BLaER1 (cell line): ENCODE measurements at regions not wholly inside any gene's neighbourhood (a gene's known extent, or its start where the extent isn't known, plus 50 kb on each side); places are given as distances from the start of the nearest gene placed in this dataset.

Experiments
- H3K27ac ChIP-seq: shearing (Covaris generic); formaldehyde crosslinking; 2 replicates; pipeline ENCODE4 v1.8.1; 2022
- H3K27me3 ChIP-seq: shearing (Covaris generic); formaldehyde crosslinking; 2 replicates; pipeline ENCODE4 v1.8.1; 2022
- H3K36me3 ChIP-seq: shearing (Covaris generic); formaldehyde crosslinking; 2 replicates; pipeline ENCODE4 v1.8.1; 2022
- H3K4me1 ChIP-seq: shearing (Covaris generic); formaldehyde crosslinking; 2 replicates; pipeline ENCODE4 v1.8.1; 2022
- H3K4me2 ChIP-seq: shearing (Covaris generic); formaldehyde crosslinking; 2 replicates; pipeline ENCODE4 v1.8.1; 2022
- H3K4me3 ChIP-seq: shearing (Covaris generic); formaldehyde crosslinking; 2 replicates; pipeline ENCODE4 v1.8.1; 2022
- H3K9ac ChIP-seq: shearing (Covaris generic); formaldehyde crosslinking; 2 replicates; pipeline ENCODE4 v1.8.1; 2022
- H3K9me3 ChIP-seq: shearing (Covaris generic); formaldehyde crosslinking; 2 replicates; pipeline ENCODE4 v1.8.1; 2022
- H4K20me1 ChIP-seq: shearing (Covaris generic); formaldehyde crosslinking; 2 replicates; pipeline ENCODE4 v1.8.1; 2022
- Cebpa-rat ChIP-seq: shearing (Covaris generic); IDR thresholded peaks from 2 replicates; pipeline ENCODE4 v1.8.1; 2022

DNA sequence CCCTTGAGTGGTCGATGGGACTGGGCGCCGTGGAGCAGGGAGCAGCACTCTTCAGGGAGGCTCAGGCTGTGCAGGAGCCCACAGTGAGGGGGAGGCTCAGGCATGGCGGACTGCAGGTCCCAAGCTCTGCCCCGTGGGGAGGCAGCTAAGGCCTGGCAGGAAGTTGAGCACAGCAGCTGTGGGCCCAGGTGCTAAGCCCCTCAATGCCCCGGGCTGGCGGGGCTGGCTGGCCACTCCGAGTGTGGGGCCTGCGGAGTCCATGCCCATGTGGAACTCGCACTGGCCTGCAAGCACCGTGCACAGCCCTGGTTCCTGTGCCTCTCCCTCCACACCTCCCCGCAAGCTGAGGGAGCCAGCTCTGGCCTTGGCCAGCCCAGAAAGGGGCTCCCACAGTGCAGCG lies 948.4 kb upstream of the EYS start:
- no peaks in the 10 kb centered on the region for H3K27me3 ChIP-seq
- no peak for TF ChIP-seq Cebpa-rat
- H3K27ac ChIP-seq = no peak overlapping the region
- peaks cover 17% of the 10 kb centered on the region; the same call in 1 of the 2 replicates for H3K9me3 ChIP-seq
- no peak overlapping the region for H3K4me3 ChIP-seq
- no peaks in the 10 kb centered on the region for H3K36me3 ChIP-seq
- no peak overlapping the region for H3K4me2 ChIP-seq
- H4K20me1 ChIP-seq = no peaks in the 10 kb centered on the region
- H3K4me1 ChIP-seq = no peaks in the 10 kb centered on the region
- H3K9ac ChIP-seq = no peak overlapping the region

DNA sequence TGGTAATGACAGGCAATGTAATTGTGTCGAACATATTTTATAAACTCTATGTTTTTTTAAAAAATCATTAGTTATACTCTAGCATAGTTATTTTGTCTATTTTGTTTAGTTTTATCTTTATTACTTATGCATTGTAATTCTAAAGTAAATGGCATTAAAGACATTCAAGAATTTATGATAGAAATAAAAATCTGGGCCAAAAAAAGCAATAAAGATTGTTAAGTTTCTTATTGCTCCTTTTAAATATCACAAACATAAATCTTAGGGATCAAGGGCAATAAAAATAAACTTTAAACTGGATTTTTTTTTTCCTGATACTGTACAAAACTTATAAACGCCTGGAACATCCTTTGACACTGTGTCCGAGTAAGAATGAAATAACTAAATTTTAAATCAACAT lies 931.5 kb upstream of the EYS start:
- Histone ChIP-seq H3K4me1 (no peaks in the 10 kb centered on the region), H3K36me3 (no peaks in the 10 kb centered on the region), H3K9me3 (no peaks in the 10 kb centered on the region), H3K4me3 (no peak overlapping the region), H4K20me1 (no peaks in the 10 kb centered on the region), H3K9ac (no peak overlapping the region), H3K27ac (no peak overlapping the region), H3K27me3 (no peaks in the 10 kb centered on the region), H3K4me2 (no peak overlapping the region)
- TF ChIP-seq Cebpa-rat = no peak

GRCh38 chr6:66638099-66638498 lies 931.1 kb upstream of the EYS start:
- Histone ChIP-seq H3K9ac (no peak overlapping the region), H3K4me1 (no peaks in the 10 kb centered on the region)
- no peak for TF ChIP-seq Cebpa-rat

GRCh38 chr6:66628917-66629316 lies 921.9 kb upstream of the EYS start:
- H3K27ac ChIP-seq = no peak overlapping the region
- no peaks in the 10 kb centered on the region for H3K9me3 ChIP-seq

More at GRCh38 chr6:66638099-66638498, 931.1 kb upstream of the EYS start:
- Histone ChIP-seq H3K9me3 (no peaks in the 10 kb centered on the region), H3K36me3 (no peaks in the 10 kb centered on the region), H3K4me3 (no peak overlapping the region), H3K27ac (no peak overlapping the region), H4K20me1 (no peaks in the 10 kb centered on the region), H3K4me2 (no peak overlapping the region), H3K27me3 (no peaks in the 10 kb centered on the region)

DNA sequence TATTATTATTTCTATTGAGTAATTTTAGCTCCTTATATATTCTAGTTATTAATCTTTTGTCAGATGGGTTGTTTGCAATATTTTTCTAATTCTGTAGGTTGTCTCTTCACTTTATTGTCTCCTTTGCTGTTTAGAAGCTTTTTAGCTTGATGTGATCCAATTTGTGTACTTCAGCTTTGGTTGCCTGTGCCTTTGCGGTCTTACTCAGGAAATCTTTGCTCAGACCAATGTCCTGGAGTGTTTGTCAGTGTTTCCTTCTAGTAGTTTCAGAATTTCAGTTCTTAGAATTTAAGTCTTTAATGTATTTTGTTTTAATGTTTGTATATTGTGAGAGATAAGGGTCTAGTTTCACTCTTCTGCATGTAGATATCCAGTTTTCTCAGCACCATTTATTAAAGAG lies 916.0 kb upstream of the EYS start:
- Histone ChIP-seq H4K20me1 (no peaks in the 10 kb centered on the region), H3K4me1 (no peaks in the 10 kb centered on the region), H3K27ac (no peak overlapping the region), H3K4me3 (no peak overlapping the region), H3K27me3 (no peaks in the 10 kb centered on the region), H3K9me3 (no peaks in the 10 kb centered on the region), H3K36me3 (no peaks in the 10 kb centered on the region), H3K4me2 (no peak overlapping the region), H3K9ac (no peak overlapping the region)
- TF ChIP-seq Cebpa-rat = no peak

More at GRCh38 chr6:66628917-66629316, 921.9 kb upstream of the EYS start:
- no peak overlapping the region for H3K9ac ChIP-seq
- H3K4me1 ChIP-seq = no peaks in the 10 kb centered on the region
- no peak for TF ChIP-seq Cebpa-rat
- H3K36me3 ChIP-seq = no peaks in the 10 kb centered on the region
- H4K20me1 ChIP-seq = no peaks in the 10 kb centered on the region
- no peak overlapping the region for H3K4me2 ChIP-seq
- no peaks in the 10 kb centered on the region for H3K27me3 ChIP-seq
- H3K4me3 ChIP-seq = no peak overlapping the region

DNA sequence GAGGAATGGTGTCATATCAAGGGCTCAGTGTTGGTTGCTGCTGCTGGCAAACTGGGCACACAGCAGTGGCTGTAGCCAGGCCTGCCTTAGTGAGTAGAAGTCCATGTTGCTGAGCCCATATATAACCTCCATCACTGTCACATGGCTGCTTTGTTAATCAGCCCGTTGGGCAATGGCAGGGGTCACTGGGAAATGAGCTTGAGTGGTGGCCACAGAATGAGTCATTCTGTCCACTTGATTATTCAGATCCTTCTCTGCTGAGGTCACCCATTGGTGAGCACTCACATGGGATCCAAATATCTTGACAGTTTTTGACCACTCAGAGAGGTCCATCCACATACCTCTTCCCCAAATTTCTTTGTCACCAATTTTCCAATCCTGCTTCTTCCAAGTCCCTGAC lies 898.9 kb upstream of the EYS start:
- TF ChIP-seq Cebpa-rat = no peak
- no peaks in the 10 kb centered on the region for H3K9me3 ChIP-seq
- H3K9ac ChIP-seq = no peak overlapping the region
- H3K4me1 ChIP-seq = no peaks in the 10 kb centered on the region
- H3K27me3 ChIP-seq = no peaks in the 10 kb centered on the region
- H3K4me2 ChIP-seq = no peak overlapping the region
- H4K20me1 ChIP-seq = no peaks in the 10 kb centered on the region
- no peak overlapping the region for H3K27ac ChIP-seq
- no peaks in the 10 kb centered on the region for H3K36me3 ChIP-seq
- H3K4me3 ChIP-seq = no peak overlapping the region

- no peaks in the 10 kb centered on the region for H3K4me1 ChIP-seq
- H3K27ac ChIP-seq = no peak overlapping the region
- H3K9ac ChIP-seq = no peak overlapping the region
- H3K4me2 ChIP-seq = no peak overlapping the region
- H4K20me1 ChIP-seq = no peaks in the 10 kb centered on the region
- H3K9me3 ChIP-seq = no peaks in the 10 kb centered on the region
- H3K4me3 ChIP-seq = no peak overlapping the region
- H3K36me3 ChIP-seq = no peaks in the 10 kb centered on the region
- no peak for TF ChIP-seq Cebpa-rat
- no peaks in the 10 kb centered on the region for H3K27me3 ChIP-seq
Measured at GRCh38 chr6:66605011-66605410, 898.0 kb upstream of the EYS start.

- H3K27ac ChIP-seq = no peak overlapping the region
- H3K9ac ChIP-seq = no peak overlapping the region
- no peak overlapping the region for H3K4me3 ChIP-seq
- no peaks in the 10 kb centered on the region for H3K4me1 ChIP-seq
- H3K9me3 ChIP-seq = no peaks in the 10 kb centered on the region
- no peaks in the 10 kb centered on the region for H3K27me3 ChIP-seq
- H3K4me2 ChIP-seq = no peak overlapping the region
- H4K20me1 ChIP-seq = no peaks in the 10 kb centered on the region
- TF ChIP-seq Cebpa-rat = no peak
- H3K36me3 ChIP-seq = no peaks in the 10 kb centered on the region
Measured at GRCh38 chr6:66599541-66599940, 892.5 kb upstream of the EYS start.

DNA sequence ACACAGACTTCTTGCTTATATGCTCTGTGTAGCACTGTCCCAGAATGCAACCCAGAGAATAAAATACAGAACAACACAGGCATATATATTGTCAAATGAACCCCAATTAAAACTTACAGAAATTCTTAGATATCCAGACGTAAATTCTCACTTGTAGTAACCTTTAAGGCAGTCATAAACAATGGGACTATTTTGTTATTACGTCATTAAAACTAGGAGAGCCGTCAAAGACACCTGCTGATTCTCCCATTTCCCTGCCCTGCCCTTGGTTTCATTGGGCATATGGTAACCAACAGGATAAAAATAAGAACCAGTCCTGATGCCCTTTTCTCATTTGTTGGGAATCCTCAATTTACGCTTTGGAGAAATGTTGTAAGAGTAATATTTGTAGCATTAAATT lies 871.3 kb upstream of the EYS start:
- Histone ChIP-seq H4K20me1 (no peaks in the 10 kb centered on the region), H3K4me1 (no peaks in the 10 kb centered on the region), H3K27ac (no peak overlapping the region), H3K4me3 (no peak overlapping the region), H3K9me3 (no peaks in the 10 kb centered on the region), H3K27me3 (no peaks in the 10 kb centered on the region), H3K36me3 (no peaks in the 10 kb centered on the region), H3K9ac (no peak overlapping the region), H3K4me2 (no peak overlapping the region)
- TF ChIP-seq Cebpa-rat = no peak

GRCh38 chr6:66568271-66568670 lies 861.2 kb upstream of the EYS start:
- H3K4me2 ChIP-seq = no peak overlapping the region
- H4K20me1 ChIP-seq = no peaks in the 10 kb centered on the region
- H3K36me3 ChIP-seq = no peaks in the 10 kb centered on the region
- H3K9me3 ChIP-seq = no peaks in the 10 kb centered on the region
- TF ChIP-seq Cebpa-rat = no peak
- H3K4me3 ChIP-seq = no peak overlapping the region
- H3K9ac ChIP-seq = no peak overlapping the region
- no peak overlapping the region for H3K27ac ChIP-seq
- no peaks in the 10 kb centered on the region for H3K4me1 ChIP-seq
- no peaks in the 10 kb centered on the region for H3K27me3 ChIP-seq

DNA sequence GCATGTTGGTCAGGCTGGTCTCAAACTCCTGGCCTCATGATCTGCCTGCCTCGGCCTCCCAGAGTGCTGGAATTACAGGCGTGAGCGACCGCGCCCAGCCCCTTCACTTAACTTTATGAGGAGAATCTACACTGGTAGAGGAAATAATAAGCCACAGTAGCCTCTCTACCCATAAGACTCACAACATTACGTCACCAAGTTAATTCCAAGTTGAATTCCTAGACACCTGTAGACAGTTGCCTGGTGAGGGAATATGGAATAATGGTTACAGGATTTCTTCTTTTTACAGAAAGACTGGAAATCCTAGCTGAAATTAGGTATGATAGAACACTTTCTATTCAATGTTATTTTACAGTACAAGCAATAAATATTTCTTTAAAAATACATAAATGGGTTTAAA lies 854.5 kb upstream of the EYS start:
- Histone ChIP-seq H3K9me3 (no peaks in the 10 kb centered on the region), H3K36me3 (no peaks in the 10 kb centered on the region), H3K4me3 (no peak overlapping the region), H3K27ac (no peak overlapping the region), H3K27me3 (no peaks in the 10 kb centered on the region), H3K4me1 (no peaks in the 10 kb centered on the region), H3K9ac (no peak overlapping the region), H4K20me1 (no peaks in the 10 kb centered on the region), H3K4me2 (no peak overlapping the region)
- TF ChIP-seq Cebpa-rat = no peak
